NCI-H774 (cell line): ENCODE measurements at regions not wholly inside any gene's neighbourhood (a gene's known extent, or its start where the extent isn't known, plus 50 kb on each side); places are given as distances from the start of the nearest gene placed in this dataset.
"Not testable (repeated sequence)": the region's sequence is repeated elsewhere in the genome, so short reads cannot be mapped to it uniquely, and the experiment has no call there.

Source experiments
- DNase-seq: peaks from one replicate; lab custom pipeline; 2025; lab: John Stamatoyannopoulos, UW

- DNase-seq: no peak
Measured at GRCh38 chr1:80212948-80213347, 1206.4 kb upstream of the ADGRL4 start.

GRCh38 chr1:80211691-80212380 lies 1205.3 kb upstream of the ADGRL4 start:
- DNase-seq: no peak

- no peak for DNase-seq
Measured at GRCh38 chr1:80202118-80202517, 1195.6 kb upstream of the ADGRL4 start.

GRCh38 chr1:80194221-80194620 lies 1187.7 kb upstream of the ADGRL4 start:
- DNase-seq: no peak

GRCh38 chr1:80181418-80181817 lies 1174.9 kb upstream of the ADGRL4 start:
- no peak for DNase-seq

GRCh38 chr1:80171631-80172030 lies 1165.1 kb upstream of the ADGRL4 start:
- no peak for DNase-seq

GRCh38 chr1:80170811-80171485 lies 1164.4 kb upstream of the ADGRL4 start:
- DNase-seq: no peak

GRCh38 chr1:80164150-80164549 lies 1157.6 kb upstream of the ADGRL4 start:
- DNase-seq: no peak

GRCh38 chr1:80163686-80164085 lies 1157.2 kb upstream of the ADGRL4 start:
- no peak for DNase-seq

- no peak for DNase-seq
Measured at GRCh38 chr1:80158771-80159170, 1152.2 kb upstream of the ADGRL4 start.

- DNase-seq: no peak
Measured at GRCh38 chr1:80158266-80158665, 1151.7 kb upstream of the ADGRL4 start.

- DNase-seq: no peak
Measured at GRCh38 chr1:80155371-80155770, 1148.8 kb upstream of the ADGRL4 start.

GRCh38 chr1:80154176-80154575 lies 1147.6 kb upstream of the ADGRL4 start:
- no peak for DNase-seq

- no peak for DNase-seq
Measured at GRCh38 chr1:80153762-80154161, 1147.2 kb upstream of the ADGRL4 start.

GRCh38 chr1:80143361-80143760 lies 1136.8 kb upstream of the ADGRL4 start:
- DNase-seq: no peak

GRCh38 chr1:80137946-80138602 lies 1131.5 kb upstream of the ADGRL4 start:
- not testable (repeated sequence) for DNase-seq

GRCh38 chr1:80113168-80114038 lies 1106.9 kb upstream of the ADGRL4 start:
- DNase-seq: no peak

- DNase-seq: no peak
Measured at GRCh38 chr1:80101159-80101558, 1094.6 kb upstream of the ADGRL4 start.

- no peak for DNase-seq
Measured at GRCh38 chr1:80099713-80100112, 1093.2 kb upstream of the ADGRL4 start.

GRCh38 chr1:80085067-80085466 lies 1078.5 kb upstream of the ADGRL4 start:
- DNase-seq: no peak

- DNase-seq: no peak
Measured at GRCh38 chr1:80083892-80084291, 1077.4 kb upstream of the ADGRL4 start.

- DNase-seq: no peak
Measured at GRCh38 chr1:80076469-80076868, 1069.9 kb upstream of the ADGRL4 start.
